ENCODE measurements at regions not wholly inside any gene's neighbourhood (a gene's known extent, or its start where the extent isn't known, plus 50 kb on each side); places are given as distances from the start of the nearest gene placed in this dataset.

DNA sequence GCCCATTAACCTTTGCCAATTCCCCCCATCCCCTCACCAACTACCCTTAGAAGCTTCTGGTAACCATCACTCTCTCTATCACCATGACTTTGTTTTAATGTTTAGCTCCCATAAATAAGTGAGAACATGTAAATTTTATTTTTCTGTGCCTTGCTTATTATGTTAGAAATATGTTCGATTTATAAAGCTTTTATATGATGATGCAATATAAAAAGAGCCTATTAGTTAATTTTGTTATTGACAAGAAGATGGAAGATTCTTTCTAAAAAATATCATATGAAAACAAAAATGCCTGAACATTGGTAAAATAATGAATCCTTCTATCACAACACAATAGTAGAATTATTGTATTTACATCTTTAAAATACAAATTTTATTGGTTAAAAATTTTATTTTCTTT lies 836.1 kb upstream of the TMPRSS15 start:
- TF ChIP-seq, protein P1, sequence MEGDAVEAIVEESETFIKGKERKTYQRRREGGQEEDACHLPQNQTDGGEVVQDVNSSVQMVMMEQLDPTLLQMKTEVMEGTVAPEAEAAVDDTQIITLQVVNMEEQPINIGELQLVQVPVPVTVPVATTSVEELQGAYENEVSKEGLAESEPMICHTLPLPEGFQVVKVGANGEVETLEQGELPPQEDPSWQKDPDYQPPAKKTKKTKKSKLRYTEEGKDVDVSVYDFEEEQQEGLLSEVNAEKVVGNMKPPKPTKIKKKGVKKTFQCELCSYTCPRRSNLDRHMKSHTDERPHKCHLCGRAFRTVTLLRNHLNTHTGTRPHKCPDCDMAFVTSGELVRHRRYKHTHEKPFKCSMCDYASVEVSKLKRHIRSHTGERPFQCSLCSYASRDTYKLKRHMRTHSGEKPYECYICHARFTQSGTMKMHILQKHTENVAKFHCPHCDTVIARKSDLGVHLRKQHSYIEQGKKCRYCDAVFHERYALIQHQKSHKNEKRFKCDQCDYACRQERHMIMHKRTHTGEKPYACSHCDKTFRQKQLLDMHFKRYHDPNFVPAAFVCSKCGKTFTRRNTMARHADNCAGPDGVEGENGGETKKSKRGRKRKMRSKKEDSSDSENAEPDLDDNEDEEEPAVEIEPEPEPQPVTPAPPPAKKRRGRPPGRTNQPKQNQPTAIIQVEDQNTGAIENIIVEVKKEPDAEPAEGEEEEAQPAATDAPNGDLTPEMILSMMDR (conservative IDR thresholded peaks at IDR 0.05; ENCODE audit: low read depth, low read length): no peak
- DNase-seq (ENCODE audit: low read depth): no peak
- H3K4me3 ChIP-seq (ENCODE audit: low read depth, low read length): no peak overlapping the region

DNA sequence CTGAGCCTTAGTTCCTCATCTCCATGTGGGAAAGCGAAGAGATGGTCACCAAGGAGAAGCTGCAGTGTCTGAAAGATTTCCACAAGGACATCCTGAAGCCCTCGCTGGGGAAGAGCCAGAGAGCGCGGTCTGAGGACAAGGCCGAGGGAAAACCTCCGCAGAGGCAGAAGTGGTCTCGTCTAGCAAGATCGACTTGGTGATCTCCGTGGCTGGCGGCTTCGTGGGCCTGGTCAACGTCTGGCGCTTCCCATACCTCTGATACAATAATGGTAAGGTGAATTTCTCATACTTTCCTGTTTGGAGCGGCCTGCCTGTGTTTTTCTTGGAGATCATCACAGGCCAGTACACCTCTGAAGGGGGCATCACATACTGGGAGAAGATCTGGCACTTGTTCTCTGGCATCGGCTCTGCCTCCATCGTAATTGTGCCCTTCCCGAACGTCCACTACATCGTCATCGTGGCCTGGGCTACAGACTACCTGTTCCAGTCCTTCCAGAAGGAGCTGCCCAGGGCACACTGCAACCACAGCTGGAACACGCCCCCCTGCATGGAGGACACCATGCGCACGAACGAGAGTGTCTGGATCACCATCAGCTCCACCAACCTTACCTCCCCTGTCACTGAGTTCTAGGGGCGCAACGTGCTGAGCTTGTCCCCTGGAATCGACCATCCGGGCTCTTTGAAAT lies 841.1 kb upstream of the TMPRSS15 start:
- H3K4me3 ChIP-seq (ENCODE audit: low read depth, low read length): no peak overlapping the region
- TF ChIP-seq, protein P1 (conservative IDR thresholded peaks at IDR 0.05; ENCODE audit: low read depth, low read length): no peak
- DNase-seq (ENCODE audit: low read depth): no peak

DNA sequence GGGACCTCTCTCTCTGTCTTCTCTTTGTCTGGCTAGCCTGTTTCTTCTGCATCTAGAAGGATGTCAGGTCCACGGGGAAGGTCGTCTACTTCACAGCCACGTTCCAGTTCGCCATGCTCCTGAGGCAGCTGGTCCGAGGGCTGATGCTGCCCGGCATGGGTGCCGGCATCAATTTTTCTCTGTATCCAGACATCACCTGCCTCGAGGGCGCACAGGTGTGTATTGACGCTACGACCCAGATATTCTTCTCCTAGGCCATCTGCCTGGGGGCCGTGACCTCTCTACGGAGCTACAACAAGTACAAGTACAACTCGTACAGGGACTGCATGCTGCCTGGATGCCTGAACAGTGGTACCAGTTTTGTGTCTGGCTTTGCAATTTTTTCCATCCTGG lies 841.6 kb upstream of the TMPRSS15 start:
- no peak overlapping the region for H3K4me3 ChIP-seq (ENCODE audit: low read depth, low read length)
- no peak for DNase-seq (ENCODE audit: low read depth)
- TF ChIP-seq, protein P1 (conservative IDR thresholded peaks at IDR 0.05; ENCODE audit: low read depth, low read length): no peak

DNA sequence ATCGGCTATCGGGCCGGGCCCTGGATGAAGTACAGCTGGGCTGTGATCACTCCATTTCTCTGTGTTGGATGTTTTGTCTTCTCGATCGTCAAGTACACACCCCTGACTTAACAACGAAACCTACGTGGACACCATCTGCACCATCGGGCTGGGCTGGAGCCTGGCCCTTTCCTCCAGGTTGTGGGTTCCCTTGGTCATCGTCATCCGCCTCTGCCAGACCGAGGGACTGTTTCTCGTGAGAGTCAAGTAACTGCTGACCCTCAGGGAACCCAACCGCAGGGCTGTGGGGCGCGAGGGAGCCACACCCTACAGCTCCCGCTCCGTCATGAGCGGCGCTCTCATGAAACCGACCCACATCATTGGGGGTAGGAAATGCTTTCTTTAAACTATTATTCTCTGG lies 842.4 kb upstream of the TMPRSS15 start:
- TF ChIP-seq, protein P1 (conservative IDR thresholded peaks at IDR 0.05; ENCODE audit: low read depth, low read length): no peak
- H3K4me3 ChIP-seq (ENCODE audit: low read depth, low read length): no peak overlapping the region
- no peak for DNase-seq (ENCODE audit: low read depth)

DNA sequence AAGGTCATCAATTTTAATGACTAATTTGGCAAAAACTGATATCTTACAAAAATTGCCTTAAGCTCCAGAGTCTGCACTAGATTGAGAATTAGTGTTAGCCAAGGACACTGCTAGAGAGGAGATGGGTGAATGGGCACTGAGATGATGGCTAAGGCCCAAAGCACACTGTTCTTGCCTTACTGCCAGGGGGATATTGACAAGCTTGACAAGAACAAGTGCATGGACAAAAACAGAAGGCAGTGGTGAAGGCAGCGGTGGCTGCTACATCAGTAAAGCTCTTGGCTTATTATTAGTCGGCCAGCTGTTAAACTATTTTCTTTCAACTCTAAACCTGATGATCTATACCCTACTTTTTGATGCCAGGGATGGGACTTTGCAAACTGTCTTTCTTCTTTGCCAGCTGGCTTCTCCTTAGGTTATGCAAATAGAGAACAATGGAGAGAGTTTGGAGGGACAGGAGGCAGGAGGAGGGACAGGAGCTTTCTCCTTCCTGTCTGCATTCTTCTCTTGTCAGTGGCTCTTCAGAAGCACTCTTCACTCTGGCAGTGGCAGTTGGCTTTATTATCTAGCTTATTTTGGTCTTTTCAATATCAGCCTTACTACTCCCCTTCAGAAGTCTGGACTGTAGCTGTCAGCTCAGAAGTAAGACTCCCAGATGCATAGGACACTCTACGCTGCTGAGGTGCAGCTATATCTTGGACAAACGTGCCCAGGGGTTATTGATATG lies 853.5 kb upstream of the TMPRSS15 start:
- no peak overlapping the region for H3K4me3 ChIP-seq (ENCODE audit: low read depth, low read length)
- TF ChIP-seq, protein P1 (conservative IDR thresholded peaks at IDR 0.05; ENCODE audit: low read depth, low read length): no peak
- DNase-seq (ENCODE audit: low read depth): no peak

DNA sequence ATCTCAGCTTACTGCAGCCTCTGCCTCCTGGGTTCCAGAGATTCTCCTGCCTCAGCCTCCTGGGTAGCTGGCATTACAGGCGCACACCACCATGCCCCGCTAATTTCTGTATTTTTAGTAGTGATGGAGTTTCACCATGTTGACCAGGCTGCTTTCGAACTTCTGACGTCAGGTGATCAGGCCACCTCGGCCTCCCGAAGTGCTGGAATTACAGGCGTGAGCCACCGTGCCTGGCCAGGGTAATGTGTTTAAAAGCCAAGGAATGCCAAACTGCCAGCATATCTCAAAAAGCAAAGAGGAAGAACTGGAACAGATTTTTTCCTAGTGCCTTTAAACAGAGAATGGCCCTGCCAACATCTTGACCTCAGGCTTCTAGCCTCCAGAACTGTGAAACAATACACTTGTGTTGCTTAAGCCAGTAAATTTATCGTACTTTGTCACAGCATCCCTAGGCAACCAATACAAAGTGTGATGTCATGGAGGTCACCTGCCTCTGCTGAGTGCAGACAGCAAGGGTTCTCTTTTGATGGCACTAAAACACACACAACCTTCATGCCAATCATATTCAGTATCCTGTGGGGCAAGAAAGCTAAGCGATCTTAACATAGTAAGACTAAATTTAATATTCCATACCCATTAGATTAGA lies 858.3 kb upstream of the TMPRSS15 start:
- no peak overlapping the region for H3K4me3 ChIP-seq (ENCODE audit: low read depth, low read length)
- no peak for DNase-seq (ENCODE audit: low read depth)
- TF ChIP-seq, protein P1 (conservative IDR thresholded peaks at IDR 0.05; ENCODE audit: low read depth, low read length): no peak
